ENCODE measurements at regions not wholly inside any gene's neighbourhood (a gene's known extent, or its start where the extent isn't known, plus 50 kb on each side); places are given as distances from the start of the nearest gene placed in this dataset.

- TF ChIP-seq GABPA (IDR thresholded peaks at IDR 0.05; ENCODE audit: low read depth), result no peak
- no peak for TF ChIP-seq CTCF (IDR thresholded peaks at IDR 0.05; ENCODE audit: insufficient read depth, low read length)
- TF ChIP-seq POLR2AphosphoS5 (IDR thresholded peaks at IDR 0.05; ENCODE audit: low read depth), result no peak
- no peak for TF ChIP-seq REST (IDR thresholded peaks at IDR 0.05; ENCODE audit: insufficient replicate concordance, low read depth)
These were observed 111.5 kb downstream of the TEX26 start for GRCh38 chr13:31043957-31044356.
